ENCODE measurements at regions not wholly inside any gene's neighbourhood (a gene's known extent, or its start where the extent isn't known, plus 50 kb on each side); places are given as distances from the start of the nearest gene placed in this dataset.

- BruUV-seq (replicated peaks): no TSS peak
- H3K27ac Mint-ChIP-seq (ENCODE audit: low read depth, unreplicated experiment): no peak overlapping the region
- H3K9me3 Mint-ChIP-seq (ENCODE audit: unreplicated experiment): no peaks in the 10 kb centered on the region
- TF ChIP-seq CTCF (IDR thresholded peaks at IDR 0.05; ENCODE audit: unreplicated experiment): no peak
- intact Hi-C loops (cut with micrococcal nuclease): no loop called here
- CTCF ChIA-PET: no interaction called here
- no peak for DNase-seq (ENCODE audit: unreplicated experiment)
- H3K36me3 Mint-ChIP-seq (ENCODE audit: insufficient read depth, unreplicated experiment): no peaks in the 10 kb centered on the region
- no peaks in the 10 kb centered on the region for H3K4me1 Mint-ChIP-seq (ENCODE audit: insufficient read depth, unreplicated experiment)
- no peak overlapping the region for H3K4me3 Mint-ChIP-seq (ENCODE audit: unreplicated experiment)
- H3K27me3 Mint-ChIP-seq (ENCODE audit: insufficient read depth, unreplicated experiment): no peaks in the 10 kb centered on the region
- POLR2A ChIA-PET: no interaction called here
Observed at GRCh38 chr1:59006289-59006658, 222.4 kb upstream of the JUN start.

- Mint-ChIP-seq H3K9me3 (ENCODE audit: unreplicated experiment) (no peaks in the 10 kb centered on the region), H3K27me3 (ENCODE audit: insufficient read depth, unreplicated experiment) (no peaks in the 10 kb centered on the region), H3K27ac (ENCODE audit: low read depth, unreplicated experiment) (no peak overlapping the region), H3K36me3 (ENCODE audit: insufficient read depth, unreplicated experiment) (no peaks in the 10 kb centered on the region), H3K4me1 (ENCODE audit: insufficient read depth, unreplicated experiment) (no peaks in the 10 kb centered on the region), H3K4me3 (ENCODE audit: unreplicated experiment) (no peak overlapping the region)
- ChIA-PET CTCF (no interaction called here), POLR2A (no interaction called here)
- no TSS peak for BruUV-seq (replicated peaks)
- no peak for DNase-seq (ENCODE audit: unreplicated experiment)
- TF ChIP-seq CTCF (IDR thresholded peaks at IDR 0.05; ENCODE audit: unreplicated experiment): no peak
- intact Hi-C loops (cut with micrococcal nuclease): no loop called here
Observed at GRCh38 chr1:59006932-59007331, 223.1 kb upstream of the JUN start.

GRCh38 chr1:59007429-59007819, 223.6 kb upstream of the JUN start:
- H3K27ac Mint-ChIP-seq (ENCODE audit: low read depth, unreplicated experiment): no peak overlapping the region
- DNase-seq (ENCODE audit: unreplicated experiment): no peak
- H3K4me3 Mint-ChIP-seq (ENCODE audit: unreplicated experiment): no peak overlapping the region
- H3K9me3 Mint-ChIP-seq (ENCODE audit: unreplicated experiment): no peaks in the 10 kb centered on the region
- CTCF ChIA-PET: no interaction called here
- H3K36me3 Mint-ChIP-seq (ENCODE audit: insufficient read depth, unreplicated experiment): no peaks in the 10 kb centered on the region
- no TSS peak for BruUV-seq (replicated peaks)
- intact Hi-C loops (cut with micrococcal nuclease): no loop called here
- POLR2A ChIA-PET: no interaction called here
- H3K27me3 Mint-ChIP-seq (ENCODE audit: insufficient read depth, unreplicated experiment): no peaks in the 10 kb centered on the region
- no peaks in the 10 kb centered on the region for H3K4me1 Mint-ChIP-seq (ENCODE audit: insufficient read depth, unreplicated experiment)
- TF ChIP-seq CTCF (IDR thresholded peaks at IDR 0.05; ENCODE audit: unreplicated experiment): no peak

GRCh38 chr1:59007820-59008598, 224.2 kb upstream of the JUN start:
- Mint-ChIP-seq H3K27ac (ENCODE audit: low read depth, unreplicated experiment) (no peak overlapping the region), H3K4me3 (ENCODE audit: unreplicated experiment) (no peak overlapping the region), H3K9me3 (ENCODE audit: unreplicated experiment) (no peaks in the 10 kb centered on the region), H3K27me3 (ENCODE audit: insufficient read depth, unreplicated experiment) (no peaks in the 10 kb centered on the region), H3K36me3 (ENCODE audit: insufficient read depth, unreplicated experiment) (no peaks in the 10 kb centered on the region), H3K4me1 (ENCODE audit: insufficient read depth, unreplicated experiment) (no peaks in the 10 kb centered on the region)
- TF ChIP-seq CTCF (IDR thresholded peaks at IDR 0.05; ENCODE audit: unreplicated experiment): no peak
- POLR2A ChIA-PET: no interaction called here
- intact Hi-C loops (cut with micrococcal nuclease): no loop called here
- DNase-seq (ENCODE audit: unreplicated experiment): no peak
- CTCF ChIA-PET: no interaction called here
- BruUV-seq (replicated peaks): no TSS peak
